ENCODE measurements at regions not wholly inside any gene's neighbourhood (a gene's known extent, or its start where the extent isn't known, plus 50 kb on each side); places are given as distances from the start of the nearest gene placed in this dataset.
A peak's percentile ranks its signal among the peaks of the same experiment; 100 is the strongest.

DNA sequence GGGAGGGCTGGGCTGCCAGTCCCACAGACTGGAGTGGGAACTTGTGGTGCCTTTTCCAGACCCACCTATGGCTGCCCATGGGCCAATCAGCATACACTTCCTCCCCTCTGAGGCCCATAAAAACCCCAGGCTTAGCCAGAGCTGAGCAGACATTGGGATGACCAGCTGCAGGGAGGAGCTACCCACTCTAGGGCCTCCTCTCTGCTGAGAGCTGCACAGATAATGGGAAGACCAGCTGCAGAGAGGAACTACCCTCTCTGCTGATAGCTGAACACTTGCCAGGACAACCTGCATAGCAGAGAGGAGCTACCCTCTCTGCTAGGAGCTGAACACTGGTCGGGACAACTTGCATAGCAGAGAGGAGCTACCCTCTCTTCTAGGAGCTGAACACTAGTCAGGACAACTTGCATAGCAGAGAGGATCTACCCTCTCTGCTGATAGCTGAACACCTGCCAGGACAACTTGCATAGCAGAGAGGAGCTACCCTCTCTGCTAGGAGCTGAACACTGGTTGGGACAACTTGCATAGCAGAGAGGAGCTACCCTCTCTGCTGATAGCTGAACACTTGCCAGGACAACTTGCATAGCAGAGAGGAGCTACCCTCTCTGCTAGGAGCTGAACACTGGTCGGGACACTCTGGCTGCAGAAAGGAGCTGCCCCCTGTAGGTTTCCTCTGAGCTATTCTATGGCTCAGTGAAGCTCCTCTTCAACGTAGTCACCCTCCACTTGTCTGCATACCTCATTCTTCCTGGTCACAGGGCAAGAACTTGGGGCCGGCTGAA, 88.3 kb upstream of the CACUL1 start:
- no peaks in the 10 kb centered on the region for H3K36me3 Mint-ChIP-seq

DNA sequence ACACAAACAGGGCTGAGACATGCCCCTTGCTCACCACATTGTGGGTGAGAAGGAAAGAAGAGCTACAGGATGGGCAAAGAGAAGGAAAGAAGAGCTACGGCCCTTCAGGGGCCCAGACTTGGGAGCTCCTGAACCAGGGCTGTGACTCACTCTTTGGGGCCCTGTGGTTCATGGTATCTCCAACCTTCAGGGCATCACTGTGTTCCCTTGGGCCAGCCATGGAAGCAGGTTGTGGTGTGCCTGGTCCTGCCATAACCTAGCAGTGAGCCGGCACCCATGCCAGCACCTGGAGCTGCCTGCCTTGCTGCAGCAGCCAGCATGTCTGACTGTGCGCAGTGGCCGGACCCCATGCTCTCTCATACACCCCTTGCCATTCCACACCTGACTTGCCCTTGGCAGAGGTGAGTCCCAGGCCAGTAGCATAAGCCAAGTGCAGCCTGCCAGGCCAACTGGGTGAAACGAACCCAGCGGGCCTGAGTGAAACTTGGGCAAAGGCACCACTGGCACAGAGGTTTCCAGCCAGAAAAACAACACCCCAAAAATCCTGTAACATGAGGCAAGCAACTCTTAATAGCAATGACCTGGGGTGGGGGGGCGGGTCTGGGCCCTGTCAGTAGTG, 89.0 kb upstream of the CACUL1 start:
- Mint-ChIP-seq H3K36me3 (no peaks in the 10 kb centered on the region), H3K9me3 (no peaks in the 10 kb centered on the region), H3K27me3 (ENCODE audit: low read depth in 3 of 3) (peaks cover 0 to 7% (median 4%) of the 10 kb centered on the region in 3 donors), H3K4me1 (no peaks in the 10 kb centered on the region), H3K27ac (peak overlapping the region in 1 of 6 donors; percentile 50), H3K4me3 (no peak overlapping the region)
- no peak for DNase-seq

More for the DNA sequence above, 88.3 kb upstream of the CACUL1 start:
- Mint-ChIP-seq H3K27me3 (ENCODE audit: low read depth in 3 of 3) (peaks cover 0 to 7% (median under 1%) of the 10 kb centered on the region in 3 donors), H3K4me3 (no peak overlapping the region), H3K4me1 (no peaks in the 10 kb centered on the region), H3K27ac (peak overlapping the region in 1 of 6 donors; percentile 50), H3K9me3 (no peaks in the 10 kb centered on the region)
- no peak for DNase-seq

DNA sequence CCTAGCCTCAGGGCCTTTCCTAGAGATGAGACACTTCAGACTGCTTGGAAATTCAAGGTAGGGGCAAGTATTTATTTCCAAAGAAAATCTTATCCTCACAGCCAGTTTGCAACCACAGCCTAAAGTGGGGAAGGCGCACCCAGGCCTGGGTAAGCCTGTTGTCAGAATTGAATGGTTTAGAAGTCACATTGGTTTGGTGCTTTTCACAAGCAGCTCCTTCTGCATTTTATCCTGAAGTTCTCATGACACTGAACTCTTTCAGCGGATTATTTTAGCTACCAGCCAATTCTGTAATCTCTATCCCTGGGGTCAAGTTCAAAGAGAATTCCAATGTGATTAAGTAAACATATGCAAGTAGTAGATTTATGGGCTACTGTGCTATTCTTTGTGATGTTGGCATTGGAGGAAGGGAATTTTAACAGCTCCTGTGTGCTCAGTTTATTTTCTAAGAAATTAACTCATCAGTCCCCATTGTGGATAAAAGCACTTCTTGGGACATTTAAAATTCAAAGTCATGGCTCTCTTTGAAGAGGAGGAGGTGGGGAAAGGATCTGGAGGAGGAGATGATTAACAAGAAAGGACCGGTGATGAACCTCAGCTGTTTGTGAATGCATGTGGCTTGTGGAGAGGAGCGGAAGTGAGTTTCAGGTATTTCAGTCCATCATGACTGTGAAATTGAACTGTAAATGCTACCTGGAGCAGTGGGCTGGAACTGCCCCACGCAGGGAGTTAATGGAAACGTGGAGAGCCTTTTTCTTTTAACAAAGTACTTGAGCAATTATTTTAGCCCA, 90.2 kb upstream of the CACUL1 start:
- peak overlapping the region in 1 of 6 donors; percentile 71 for H3K27ac Mint-ChIP-seq
- H3K36me3 Mint-ChIP-seq: no peaks in the 10 kb centered on the region
- H3K27me3 Mint-ChIP-seq (ENCODE audit: low read depth in 3 of 3): peaks cover 0 to 6% (median 4%) of the 10 kb centered on the region in 3 donors
- no peak for DNase-seq
- H3K9me3 Mint-ChIP-seq: no peaks in the 10 kb centered on the region
- H3K4me3 Mint-ChIP-seq: no peak overlapping the region
- H3K4me1 Mint-ChIP-seq: no peaks in the 10 kb centered on the region

DNA sequence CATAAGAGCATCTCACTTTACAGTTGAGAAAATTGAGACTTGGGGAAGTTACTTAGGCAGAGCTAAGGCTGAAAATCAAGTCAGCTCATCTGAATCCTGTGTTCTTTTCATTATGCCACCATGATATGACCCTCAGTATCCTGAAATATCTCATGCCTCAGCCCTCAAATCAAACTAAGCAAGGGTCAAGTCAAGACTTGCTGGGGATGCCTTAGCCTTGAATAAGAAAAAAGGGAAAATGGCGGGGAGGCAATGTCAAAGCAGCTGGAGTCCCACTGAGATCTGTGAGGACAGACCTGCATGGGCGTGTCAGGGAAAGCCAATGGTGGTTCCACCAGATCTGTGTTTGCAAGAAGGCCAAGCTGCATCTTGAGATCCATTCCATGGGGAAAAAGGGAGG, 91.0 kb upstream of the CACUL1 start:
- no peak overlapping the region for H3K27ac Mint-ChIP-seq
- peaks cover 0 to 6% (median 4%) of the 10 kb centered on the region in 3 donors for H3K27me3 Mint-ChIP-seq (ENCODE audit: low read depth in 3 of 3)
- no peak overlapping the region for H3K4me3 Mint-ChIP-seq
- DNase-seq: no peak
- no peaks in the 10 kb centered on the region for H3K4me1 Mint-ChIP-seq
- H3K36me3 Mint-ChIP-seq: no peaks in the 10 kb centered on the region
- no peaks in the 10 kb centered on the region for H3K9me3 Mint-ChIP-seq

DNA sequence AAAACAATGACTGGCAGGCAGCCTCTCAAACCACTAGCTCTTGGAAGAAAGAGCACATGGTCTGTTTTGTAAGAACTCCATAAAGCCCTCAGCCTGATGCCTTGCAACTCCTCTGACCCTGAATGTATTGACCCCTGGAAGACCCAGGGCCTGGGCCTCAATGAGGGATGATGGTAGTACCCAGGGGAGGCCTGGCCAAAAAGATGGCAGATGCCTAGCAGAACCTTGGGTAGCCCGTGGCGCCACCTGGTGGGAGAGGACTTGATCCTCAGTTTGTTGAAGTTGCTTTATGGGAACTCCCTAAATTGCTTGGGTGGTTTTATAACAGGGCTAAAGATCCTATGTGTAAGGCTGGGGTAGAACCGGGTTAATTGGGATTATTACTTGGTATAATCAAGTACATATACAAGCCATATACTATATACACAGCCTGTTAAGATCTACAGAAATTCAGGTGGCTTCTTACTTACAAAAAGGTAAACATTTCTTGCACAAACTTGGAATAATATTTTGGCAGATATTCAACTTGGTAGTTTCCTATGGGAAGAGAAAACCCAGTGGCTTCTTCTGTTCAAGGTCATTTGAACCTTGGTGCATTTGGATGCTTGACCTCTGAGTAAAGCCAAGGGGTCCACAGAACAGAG, 95.8 kb upstream of the CACUL1 start:
- Mint-ChIP-seq H3K27me3 (ENCODE audit: low read depth in 3 of 3) (peaks cover 0 to 11% (median 4%) of the 10 kb centered on the region in 3 donors), H3K36me3 (no peaks in the 10 kb centered on the region), H3K4me3 (no peak overlapping the region), H3K4me1 (no peaks in the 10 kb centered on the region), H3K9me3 (no peaks in the 10 kb centered on the region), H3K27ac (no peak overlapping the region)
- peak; percentile 6 to 16 (median 6) for DNase-seq

DNA sequence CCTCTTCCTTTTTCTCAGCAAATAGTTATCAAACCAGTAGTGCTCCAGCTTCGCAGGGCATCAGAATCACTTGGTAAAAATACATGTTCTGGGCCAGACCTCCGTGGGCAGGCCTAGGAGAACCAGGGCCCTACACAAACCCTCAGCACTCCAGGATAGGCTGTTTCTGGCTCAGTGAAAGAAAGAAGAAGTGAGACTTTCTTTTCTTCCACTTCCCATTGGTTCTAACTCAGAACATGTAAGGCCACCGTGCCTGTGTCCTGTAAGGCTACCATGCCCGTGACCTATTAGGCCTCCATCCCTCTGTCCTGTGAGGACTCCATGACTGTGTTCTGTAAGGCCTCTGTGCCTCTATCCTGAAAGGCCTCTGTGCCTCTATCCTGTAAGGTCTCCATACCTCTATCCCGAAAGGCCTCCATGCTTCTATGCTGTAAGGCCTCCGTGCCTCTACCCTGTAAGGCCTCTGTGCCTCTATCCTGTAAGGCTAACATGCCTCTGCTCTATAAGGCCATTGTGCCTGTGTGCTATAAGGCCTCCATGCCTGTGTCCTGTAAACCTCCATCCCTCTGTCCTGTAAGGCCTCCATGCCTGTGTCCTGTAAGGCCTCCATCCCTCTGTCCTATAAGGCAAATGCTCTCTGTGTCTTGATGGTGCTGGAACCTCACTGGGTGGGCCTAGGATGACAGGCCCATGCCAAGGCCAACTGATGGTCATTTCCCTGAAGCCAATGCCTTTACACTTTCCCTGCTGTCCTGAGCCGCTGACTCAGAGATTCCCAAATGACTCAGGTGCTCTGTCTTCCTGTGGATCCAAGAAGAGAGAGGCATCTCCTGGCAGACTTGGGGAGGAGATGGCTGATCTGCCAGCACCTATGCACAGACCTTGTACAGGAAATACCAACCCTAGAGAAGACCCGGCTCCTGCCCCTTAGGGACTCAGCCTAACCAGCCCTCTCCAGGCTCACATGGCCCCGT, 96.6 kb upstream of the CACUL1 start:
- Mint-ChIP-seq H3K4me3 (no peak overlapping the region), H3K27me3 (ENCODE audit: low read depth in 3 of 3) (peaks cover 0 to 12% (median 4%) of the 10 kb centered on the region in 3 donors), H3K36me3 (no peaks in the 10 kb centered on the region), H3K9me3 (no peaks in the 10 kb centered on the region), H3K27ac (no peak overlapping the region), H3K4me1 (no peaks in the 10 kb centered on the region)
- no peak for DNase-seq

DNA sequence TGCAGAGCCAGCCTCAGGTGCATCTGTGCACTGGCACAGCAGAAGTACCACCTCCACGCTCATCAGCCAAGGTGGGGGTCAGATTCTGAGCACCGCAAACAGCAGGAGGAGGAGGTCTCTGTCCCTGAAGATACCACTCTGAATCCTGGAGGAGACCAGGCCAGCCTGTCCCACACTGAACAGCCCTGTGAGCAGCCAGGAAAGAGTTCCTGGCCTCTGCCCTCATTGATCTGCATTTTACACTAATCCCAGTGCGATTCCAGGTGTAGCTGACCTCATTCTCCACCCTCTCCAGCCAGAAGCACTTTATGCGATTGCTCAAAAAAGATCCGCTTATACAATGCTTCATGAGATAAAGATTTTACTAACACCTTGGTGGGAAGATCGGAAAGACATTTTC, 99.1 kb upstream of the CACUL1 start:
- DNase-seq: no peak
- Mint-ChIP-seq H3K27ac (no peak overlapping the region), H3K9me3 (peaks cover 0 to 2% (median 0%) of the 10 kb centered on the region in 6 donors), H3K36me3 (no peaks in the 10 kb centered on the region), H3K4me3 (no peak overlapping the region), H3K27me3 (ENCODE audit: low read depth in 3 of 3) (peaks cover 0 to 10% (median 1%) of the 10 kb centered on the region in 3 donors), H3K4me1 (no peaks in the 10 kb centered on the region)

DNA sequence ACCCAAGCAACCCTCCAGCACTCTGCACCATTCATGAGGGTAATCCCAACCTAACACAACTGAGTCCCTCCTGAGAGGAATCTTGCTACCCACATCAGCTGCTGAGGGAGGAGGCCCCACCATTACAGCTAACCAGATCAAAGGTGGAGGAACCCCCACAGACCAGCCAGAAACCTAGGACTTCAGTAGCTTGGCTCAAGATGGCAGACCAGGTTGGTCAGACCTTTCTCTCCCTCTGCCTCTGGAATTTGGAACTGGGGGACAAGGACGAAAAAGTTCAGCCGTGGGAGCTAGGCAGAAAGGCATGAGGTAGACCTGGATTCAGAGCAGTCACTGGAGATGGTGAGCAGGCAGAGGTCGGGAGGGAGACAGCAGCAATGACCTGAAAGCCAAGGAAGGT, 101.3 kb upstream of the CACUL1 start:
- Mint-ChIP-seq H3K4me1 (no peaks in the 10 kb centered on the region), H3K4me3 (no peak overlapping the region), H3K36me3 (no peaks in the 10 kb centered on the region), H3K27me3 (ENCODE audit: low read depth in 3 of 3) (peaks cover 1 to 10% (median 1%) of the 10 kb centered on the region in 3 donors), H3K9me3 (peaks cover 0 to 2% (median 0%) of the 10 kb centered on the region in 6 donors), H3K27ac (no peak overlapping the region)
- no peak for DNase-seq

DNA sequence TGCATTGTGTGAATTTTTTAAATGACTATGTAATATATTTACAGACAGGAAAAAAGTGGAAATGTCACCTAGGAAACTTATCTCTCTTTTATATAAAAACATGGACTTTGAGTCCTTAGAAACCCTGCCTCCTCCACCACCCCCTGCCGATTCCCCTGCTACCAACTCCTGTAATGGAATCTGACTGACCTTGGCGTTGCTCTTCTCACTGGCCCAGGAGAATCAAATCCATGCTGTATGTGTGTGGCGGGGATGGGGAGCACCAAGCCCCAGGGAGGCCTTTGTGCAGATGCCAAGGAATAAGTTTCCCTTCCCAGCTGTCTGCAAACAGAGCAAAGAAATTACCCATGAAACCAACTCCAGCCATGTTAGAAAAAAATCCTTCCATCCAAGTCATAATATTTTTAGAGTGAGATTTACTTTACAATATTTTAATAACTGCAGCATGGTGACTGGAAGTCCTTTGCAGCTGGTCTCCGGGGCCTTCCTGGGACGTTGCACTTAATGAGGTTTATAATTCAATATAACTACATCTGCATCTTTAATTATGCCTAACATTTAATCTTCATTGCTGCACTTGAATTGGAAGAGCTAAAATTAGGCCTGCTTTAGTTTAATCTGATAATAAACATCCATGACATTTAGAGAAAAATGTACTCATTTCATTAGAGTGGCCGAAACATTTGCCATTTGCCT, 111.4 kb upstream of the CACUL1 start:
- Mint-ChIP-seq H3K4me1 (no peaks in the 10 kb centered on the region), H3K9me3 (peaks cover 0 to 6% (median 0%) of the 10 kb centered on the region in 6 donors), H3K36me3 (no peaks in the 10 kb centered on the region), H3K27me3 (ENCODE audit: low read depth in 3 of 3) (peaks cover 0 to 9% (median 2%) of the 10 kb centered on the region in 3 donors), H3K27ac (no peak overlapping the region), H3K4me3 (no peak overlapping the region)
- no peak for DNase-seq

DNA sequence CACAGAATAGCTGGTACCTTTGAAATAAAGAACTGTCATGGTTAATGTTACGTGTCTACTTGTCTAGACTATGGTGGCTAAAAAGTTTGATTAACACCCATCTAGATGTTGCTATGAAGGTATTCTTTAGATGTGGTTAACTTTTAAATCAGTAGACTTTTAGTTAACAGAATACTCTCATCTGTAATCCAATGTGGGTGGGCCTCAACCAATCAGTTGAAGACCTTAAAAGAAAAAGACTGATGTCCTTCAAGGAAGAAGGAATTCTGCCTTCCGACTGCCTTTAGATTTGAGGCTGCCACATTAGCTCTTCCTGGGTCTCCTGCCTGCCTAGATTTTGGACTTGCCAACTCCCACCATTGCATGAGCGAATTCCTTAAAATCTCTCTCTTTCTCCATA, 113.0 kb upstream of the CACUL1 start:
- H3K27ac Mint-ChIP-seq: no peak overlapping the region
- no peak for DNase-seq
- H3K4me1 Mint-ChIP-seq: no peaks in the 10 kb centered on the region
- H3K36me3 Mint-ChIP-seq: no peaks in the 10 kb centered on the region
- peaks cover 0 to 3% (median 0%) of the 10 kb centered on the region in 6 donors for H3K9me3 Mint-ChIP-seq
- H3K27me3 Mint-ChIP-seq (ENCODE audit: low read depth in 3 of 3): peaks cover 0 to 12% (median 0%) of the 10 kb centered on the region in 3 donors
- no peak overlapping the region for H3K4me3 Mint-ChIP-seq

DNA sequence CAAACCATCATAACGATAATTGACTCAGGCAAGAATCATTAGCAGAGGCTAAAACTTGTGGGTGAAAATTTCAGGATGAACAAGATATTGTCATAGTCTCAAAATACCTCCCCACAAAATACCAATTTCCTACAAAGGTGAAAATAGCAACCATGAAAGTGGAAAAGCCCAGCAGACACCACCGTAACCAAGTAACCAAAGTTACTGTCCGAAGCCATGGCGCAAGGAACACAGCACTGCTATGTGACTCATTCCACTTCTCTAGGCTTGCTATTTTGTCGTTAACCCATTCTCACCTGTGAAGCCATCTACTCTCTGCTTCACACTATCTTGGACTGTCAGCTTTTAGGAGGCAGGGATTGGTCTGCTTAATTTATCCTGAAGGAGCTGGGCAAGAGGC, 113.8 kb upstream of the CACUL1 start:
- H3K9me3 Mint-ChIP-seq: no peaks in the 10 kb centered on the region
- H3K27me3 Mint-ChIP-seq (ENCODE audit: low read depth in 3 of 3): peaks cover 0 to 12% (median 5%) of the 10 kb centered on the region in 3 donors
- no peak overlapping the region for H3K27ac Mint-ChIP-seq
- H3K4me1 Mint-ChIP-seq: no peaks in the 10 kb centered on the region
- H3K4me3 Mint-ChIP-seq: no peak overlapping the region
- no peaks in the 10 kb centered on the region for H3K36me3 Mint-ChIP-seq
- no peak for DNase-seq

DNA sequence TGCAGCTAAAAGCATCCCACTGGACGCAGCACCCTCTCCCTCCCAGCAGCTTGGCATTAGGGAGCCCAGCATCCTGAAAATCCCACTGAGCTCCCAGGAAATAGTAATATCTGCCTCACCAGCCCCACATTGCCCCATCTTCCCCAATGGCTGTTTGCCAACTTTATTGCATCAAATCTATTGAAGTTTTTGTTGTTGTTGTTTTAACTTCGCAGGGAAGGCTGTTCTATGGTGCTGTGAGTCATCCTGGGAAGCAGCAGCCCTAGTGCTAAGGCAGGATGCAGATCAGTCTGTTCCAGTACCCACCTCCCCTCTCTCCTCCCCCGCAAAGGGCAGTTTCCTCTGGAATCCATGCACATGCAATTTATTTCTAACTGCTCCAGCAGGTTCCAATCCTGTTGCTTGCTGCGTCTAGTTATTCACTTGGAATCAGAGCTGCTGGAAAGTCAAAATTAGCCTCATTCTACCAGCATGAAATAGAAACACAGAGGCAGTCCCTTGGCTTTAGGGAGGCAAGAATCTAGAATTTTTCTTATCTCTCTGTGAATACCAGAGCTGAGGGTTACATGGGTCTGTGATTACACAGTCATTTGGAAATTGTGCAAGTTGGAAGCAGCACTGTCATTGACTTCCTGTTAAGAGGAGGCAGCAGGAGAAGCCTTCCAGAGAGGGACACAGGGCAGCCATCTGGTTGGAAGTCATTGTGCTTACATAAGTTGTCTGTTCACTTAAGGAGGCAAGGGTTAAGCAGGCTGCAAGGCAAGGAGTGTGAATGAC, 115.9 kb upstream of the CACUL1 start:
- Mint-ChIP-seq H3K4me1 (no peaks in the 10 kb centered on the region), H3K4me3 (no peak overlapping the region), H3K27me3 (ENCODE audit: low read depth in 3 of 3) (peaks cover 2 to 13% (median 5%) of the 10 kb centered on the region in 3 donors)

More for the DNA sequence above, 115.9 kb upstream of the CACUL1 start:
- H3K9me3 Mint-ChIP-seq: peaks cover 0 to 3% (median 0%) of the 10 kb centered on the region in 6 donors
- H3K27ac Mint-ChIP-seq: no peak overlapping the region
- no peak for DNase-seq
- H3K36me3 Mint-ChIP-seq: no peaks in the 10 kb centered on the region
